ENCODE measurements at regions not wholly inside any gene's neighbourhood (a gene's known extent, or its start where the extent isn't known, plus 50 kb on each side); places are given as distances from the start of the nearest gene placed in this dataset.

DNA sequence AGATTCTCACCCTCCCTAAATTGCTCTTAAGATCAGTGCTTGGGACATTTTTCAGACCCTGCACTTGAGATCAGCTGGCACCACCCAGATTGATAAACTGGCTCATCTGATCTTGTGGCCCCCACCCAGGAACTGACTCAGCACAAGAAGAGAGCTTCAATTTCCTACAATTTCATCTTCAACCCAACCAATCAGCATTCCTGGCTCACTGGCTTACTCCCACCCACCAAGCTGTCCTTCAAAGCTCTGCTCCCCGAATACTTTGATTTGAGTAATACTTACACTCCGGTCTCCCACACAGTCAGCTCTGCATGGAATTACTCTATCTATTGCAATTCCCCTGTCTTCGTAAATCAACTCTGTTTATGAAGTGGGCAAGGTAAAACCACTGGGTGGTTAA is 461.9 kb upstream of the RGS18 start:
- no peak for TF ChIP-seq CTCF (IDR thresholded peaks at IDR 0.05)
- TF ChIP-seq POLR2AphosphoS5 (IDR thresholded peaks at IDR 0.05; ENCODE audit: low read depth, low read length): no peak
- TF ChIP-seq, protein P1, sequence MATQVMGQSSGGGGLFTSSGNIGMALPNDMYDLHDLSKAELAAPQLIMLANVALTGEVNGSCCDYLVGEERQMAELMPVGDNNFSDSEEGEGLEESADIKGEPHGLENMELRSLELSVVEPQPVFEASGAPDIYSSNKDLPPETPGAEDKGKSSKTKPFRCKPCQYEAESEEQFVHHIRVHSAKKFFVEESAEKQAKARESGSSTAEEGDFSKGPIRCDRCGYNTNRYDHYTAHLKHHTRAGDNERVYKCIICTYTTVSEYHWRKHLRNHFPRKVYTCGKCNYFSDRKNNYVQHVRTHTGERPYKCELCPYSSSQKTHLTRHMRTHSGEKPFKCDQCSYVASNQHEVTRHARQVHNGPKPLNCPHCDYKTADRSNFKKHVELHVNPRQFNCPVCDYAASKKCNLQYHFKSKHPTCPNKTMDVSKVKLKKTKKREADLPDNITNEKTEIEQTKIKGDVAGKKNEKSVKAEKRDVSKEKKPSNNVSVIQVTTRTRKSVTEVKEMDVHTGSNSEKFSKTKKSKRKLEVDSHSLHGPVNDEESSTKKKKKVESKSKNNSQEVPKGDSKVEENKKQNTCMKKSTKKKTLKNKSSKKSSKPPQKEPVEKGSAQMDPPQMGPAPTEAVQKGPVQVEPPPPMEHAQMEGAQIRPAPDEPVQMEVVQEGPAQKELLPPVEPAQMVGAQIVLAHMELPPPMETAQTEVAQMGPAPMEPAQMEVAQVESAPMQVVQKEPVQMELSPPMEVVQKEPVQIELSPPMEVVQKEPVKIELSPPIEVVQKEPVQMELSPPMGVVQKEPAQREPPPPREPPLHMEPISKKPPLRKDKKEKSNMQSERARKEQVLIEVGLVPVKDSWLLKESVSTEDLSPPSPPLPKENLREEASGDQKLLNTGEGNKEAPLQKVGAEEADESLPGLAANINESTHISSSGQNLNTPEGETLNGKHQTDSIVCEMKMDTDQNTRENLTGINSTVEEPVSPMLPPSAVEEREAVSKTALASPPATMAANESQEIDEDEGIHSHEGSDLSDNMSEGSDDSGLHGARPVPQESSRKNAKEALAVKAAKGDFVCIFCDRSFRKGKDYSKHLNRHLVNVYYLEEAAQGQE (IDR thresholded peaks at IDR 0.05; ENCODE audit: insufficient read depth in 1 of 2, low read depth in 2 of 2, low read length in 1 of 2): no peak
- no peak for TF ChIP-seq TCF7L2 (IDR thresholded peaks at IDR 0.05; ENCODE audit: low read depth, low read length)
- no peak for TF ChIP-seq SIN3A (IDR thresholded peaks at IDR 0.05; ENCODE audit: borderline replicate concordance, insufficient read depth, low read depth, low read length)
